ENCODE measurements at regions not wholly inside any gene's neighbourhood (a gene's known extent, or its start where the extent isn't known, plus 50 kb on each side); places are given as distances from the start of the nearest gene placed in this dataset.

DNA sequence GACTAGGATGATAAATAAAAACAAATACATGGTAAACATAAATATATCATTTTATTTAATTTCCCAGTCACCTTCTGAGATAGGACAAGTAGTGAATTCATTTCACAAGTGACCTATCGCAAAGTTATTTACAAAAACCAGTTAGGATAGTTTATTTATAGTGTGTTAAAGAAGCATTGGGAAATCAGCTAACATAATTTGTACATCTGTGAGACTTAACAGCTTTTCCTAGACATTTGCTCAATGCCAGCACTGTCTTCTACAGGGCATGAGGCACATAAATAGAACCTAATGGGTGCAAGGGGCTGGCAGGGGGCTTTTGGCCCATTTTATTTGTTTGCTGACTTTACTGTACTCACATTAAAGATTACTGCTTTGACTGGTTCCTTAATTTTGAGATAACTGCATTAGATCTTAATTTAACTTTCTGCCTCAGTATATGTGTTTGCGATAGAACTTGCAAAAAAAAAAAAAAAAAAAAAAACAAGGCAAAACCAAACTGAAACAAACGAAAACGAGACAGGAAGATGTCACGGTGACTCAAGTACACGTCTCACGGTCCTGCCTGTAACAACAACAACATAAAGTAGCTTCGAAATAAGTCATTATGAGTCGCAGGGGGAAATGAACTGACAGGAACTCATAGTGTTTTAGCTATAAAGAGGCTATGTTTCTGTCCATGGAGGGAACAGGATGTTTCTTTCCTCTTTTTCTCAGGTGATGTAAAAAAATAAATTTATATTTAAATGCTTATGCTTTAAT lies 133.7 kb upstream of the GMDS start:
- H3K9me3 ChIP-seq (ENCODE audit: control insufficient read depth, low read length): no peaks in the 10 kb centered on the region
- no peaks in the 10 kb centered on the region for H3K36me3 ChIP-seq (ENCODE audit: control insufficient read depth, insufficient read depth, low read length)
- WGBS, 2 experiments (ENCODE audit: insufficient coverage in 2 of 2): 90% methylated on average over 2 of the region's 9 CpGs; no CpG with 5 or more reads in 1 of the 2 experiments
- H3K4me1 ChIP-seq (ENCODE audit: control insufficient read depth, insufficient read depth, low read length, poor library complexity, severe bottlenecking): peaks cover 10% of the 10 kb centered on the region
- H3K4me3 ChIP-seq (ENCODE audit: extremely low read depth, insufficient read depth, low read length, poor library complexity, severe bottlenecking): no peak overlapping the region
- H3K27ac ChIP-seq (ENCODE audit: low read depth, low read length, severe bottlenecking): no peak overlapping the region

DNA sequence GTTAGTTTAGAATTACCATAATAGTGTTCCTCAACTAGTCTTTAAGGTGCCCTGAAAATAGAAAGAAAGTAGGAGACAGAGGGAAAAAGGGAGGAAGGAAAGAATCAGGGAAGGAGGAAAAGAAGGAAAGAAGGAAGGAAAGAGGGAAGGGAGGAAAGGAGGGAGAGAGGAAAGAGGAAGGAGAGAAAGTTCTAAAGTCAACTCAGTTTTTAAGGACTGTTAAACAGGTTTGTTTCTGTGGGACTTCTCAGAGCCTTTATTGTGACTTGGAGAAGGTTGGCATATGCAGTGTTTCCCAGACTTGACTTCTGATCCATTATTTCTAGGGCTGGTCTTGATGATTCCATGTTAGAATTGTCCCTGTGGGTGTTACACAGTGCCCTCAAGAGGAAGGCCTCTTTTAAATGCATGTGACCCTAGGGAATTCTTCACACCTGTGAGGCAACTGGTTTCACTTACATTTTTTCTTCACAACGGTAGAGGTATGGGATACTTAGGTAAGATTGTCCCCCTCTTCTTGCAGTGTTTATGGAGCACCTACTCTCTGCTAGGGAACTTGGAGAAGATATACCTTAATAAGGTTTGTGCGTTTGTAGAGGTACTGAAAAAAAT lies 132.7 kb upstream of the GMDS start:
- WGBS, 2 experiments (ENCODE audit: insufficient coverage in 2 of 2): no CpG with 5 or more reads among the region's 2 CpGs
- Histone ChIP-seq H3K4me3 (ENCODE audit: extremely low read depth, insufficient read depth, low read length, poor library complexity, severe bottlenecking) (no peak overlapping the region), H3K4me1 (ENCODE audit: control insufficient read depth, insufficient read depth, low read length, poor library complexity, severe bottlenecking) (peaks cover 10% of the 10 kb centered on the region), H3K9me3 (ENCODE audit: control insufficient read depth, low read length) (no peaks in the 10 kb centered on the region), H3K36me3 (ENCODE audit: control insufficient read depth, insufficient read depth, low read length) (no peaks in the 10 kb centered on the region), H3K27ac (ENCODE audit: low read depth, low read length, severe bottlenecking) (no peak overlapping the region)

DNA sequence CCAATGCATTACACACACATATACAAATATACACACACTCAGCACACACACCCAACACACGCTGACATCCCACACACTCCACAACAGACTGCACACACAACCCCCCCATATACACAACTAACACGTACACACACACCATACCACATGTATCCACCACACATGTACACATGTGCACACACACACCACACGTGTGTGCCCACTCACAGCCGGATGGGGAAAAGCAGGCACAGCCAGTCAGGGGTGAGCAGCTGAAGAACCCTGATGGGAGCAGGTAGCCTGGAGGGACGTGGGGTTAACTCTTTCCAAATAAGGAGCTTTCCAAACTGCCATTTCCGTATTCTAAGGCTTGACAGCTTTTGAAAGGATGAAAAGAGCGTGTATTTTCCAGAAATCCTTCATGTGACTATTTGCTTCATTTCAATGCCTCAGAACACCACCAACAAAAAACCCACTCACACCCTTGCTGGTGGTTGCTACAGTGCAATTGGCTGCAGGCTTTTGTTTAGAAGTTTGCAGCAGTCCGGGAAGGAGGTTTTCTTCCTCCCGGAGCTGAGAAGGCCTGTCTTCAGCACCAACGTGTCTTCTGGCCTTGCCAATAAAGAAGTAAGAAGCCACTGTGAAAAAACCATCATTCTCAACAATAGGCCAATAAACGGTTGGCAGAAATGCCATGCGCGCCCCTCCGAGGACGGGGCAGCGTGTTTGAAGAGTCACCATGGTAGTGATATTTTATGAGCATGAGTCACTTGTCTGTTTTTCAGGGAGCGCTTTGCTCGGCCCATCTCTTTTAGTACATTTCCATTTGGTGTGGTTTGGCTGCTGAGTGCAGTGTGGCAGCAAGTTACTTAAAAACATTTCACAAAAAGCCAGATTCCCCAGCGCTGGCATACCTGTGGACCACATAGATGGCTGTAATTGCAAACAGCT lies 131.3 kb upstream of the GMDS start:
- Histone ChIP-seq H3K4me1 (ENCODE audit: control insufficient read depth, insufficient read depth, low read length, poor library complexity, severe bottlenecking) (peaks cover 10% of the 10 kb centered on the region), H3K9me3 (ENCODE audit: control insufficient read depth, low read length) (no peaks in the 10 kb centered on the region), H3K4me3 (ENCODE audit: extremely low read depth, insufficient read depth, low read length, poor library complexity, severe bottlenecking) (no peak overlapping the region), H3K36me3 (ENCODE audit: control insufficient read depth, insufficient read depth, low read length) (no peaks in the 10 kb centered on the region), H3K27ac (ENCODE audit: low read depth, low read length, severe bottlenecking) (no peak overlapping the region)
- 84 to 88% methylated on average over 6 to 12 of the region's 19 CpGs for WGBS, 2 experiments (ENCODE audit: insufficient coverage in 2 of 2)

DNA sequence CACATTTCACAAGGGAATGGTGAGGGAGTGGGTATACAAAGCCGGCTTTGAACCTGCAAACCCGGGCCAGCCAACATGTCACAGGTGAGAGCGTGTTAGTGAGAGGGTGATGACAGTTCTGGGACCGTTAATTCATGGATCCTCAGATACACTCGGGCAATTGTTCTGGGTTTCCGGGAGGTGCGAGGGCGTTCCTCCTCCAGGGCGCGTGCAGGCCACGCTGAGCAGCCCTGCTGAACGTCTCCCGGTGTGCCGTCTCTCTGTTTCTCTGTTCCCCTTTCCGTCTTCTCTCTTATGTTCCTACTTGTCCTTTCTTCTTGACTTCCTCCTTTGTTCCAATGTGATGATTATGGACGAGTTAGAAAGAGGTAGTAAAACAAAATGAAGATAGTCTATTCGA lies 130.0 kb upstream of the GMDS start:
- no peak overlapping the region for H3K27ac ChIP-seq (ENCODE audit: low read depth, low read length, severe bottlenecking)
- 91 to 93% methylated on average over 14 to 15 of the region's 17 CpGs for WGBS, 2 experiments (ENCODE audit: insufficient coverage in 2 of 2)

DNA sequence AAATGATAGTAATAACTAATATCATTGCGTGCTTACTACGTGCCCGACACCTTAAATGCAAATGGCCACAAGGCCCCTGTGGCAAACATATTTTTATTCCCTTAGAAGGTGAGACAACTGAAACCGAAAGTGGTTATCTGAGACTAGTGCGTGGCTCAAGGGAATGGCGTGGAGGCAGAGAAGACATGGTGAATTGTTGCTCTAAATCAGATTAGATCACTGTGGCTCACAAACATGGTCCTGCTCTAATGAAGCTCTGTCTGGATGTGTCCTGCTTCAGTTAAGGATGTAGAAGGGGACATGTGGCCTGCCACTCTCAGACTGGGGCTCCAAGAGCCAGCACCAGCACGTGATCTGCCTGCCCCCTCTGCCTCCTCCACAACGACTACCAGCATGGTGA lies 124.2 kb upstream of the GMDS start:
- Histone ChIP-seq H3K4me1 (ENCODE audit: control insufficient read depth, insufficient read depth, low read length, poor library complexity, severe bottlenecking) (no peaks in the 10 kb centered on the region), H3K27ac (ENCODE audit: low read depth, low read length, severe bottlenecking) (no peak overlapping the region), H3K4me3 (ENCODE audit: extremely low read depth, insufficient read depth, low read length, poor library complexity, severe bottlenecking) (no peak overlapping the region), H3K9me3 (ENCODE audit: control insufficient read depth, low read length) (no peaks in the 10 kb centered on the region), H3K36me3 (ENCODE audit: control insufficient read depth, insufficient read depth, low read length) (no peaks in the 10 kb centered on the region)
- WGBS, 2 experiments (ENCODE audit: insufficient coverage in 2 of 2): 88 to 96% methylated on average over 3 to 4 of the region's 8 CpGs

More for the DNA sequence above, 130.0 kb upstream of the GMDS start:
- H3K36me3 ChIP-seq (ENCODE audit: control insufficient read depth, insufficient read depth, low read length): no peaks in the 10 kb centered on the region
- H3K4me3 ChIP-seq (ENCODE audit: extremely low read depth, insufficient read depth, low read length, poor library complexity, severe bottlenecking): no peak overlapping the region
- H3K4me1 ChIP-seq (ENCODE audit: control insufficient read depth, insufficient read depth, low read length, poor library complexity, severe bottlenecking): peaks cover 10% of the 10 kb centered on the region
- no peaks in the 10 kb centered on the region for H3K9me3 ChIP-seq (ENCODE audit: control insufficient read depth, low read length)

DNA sequence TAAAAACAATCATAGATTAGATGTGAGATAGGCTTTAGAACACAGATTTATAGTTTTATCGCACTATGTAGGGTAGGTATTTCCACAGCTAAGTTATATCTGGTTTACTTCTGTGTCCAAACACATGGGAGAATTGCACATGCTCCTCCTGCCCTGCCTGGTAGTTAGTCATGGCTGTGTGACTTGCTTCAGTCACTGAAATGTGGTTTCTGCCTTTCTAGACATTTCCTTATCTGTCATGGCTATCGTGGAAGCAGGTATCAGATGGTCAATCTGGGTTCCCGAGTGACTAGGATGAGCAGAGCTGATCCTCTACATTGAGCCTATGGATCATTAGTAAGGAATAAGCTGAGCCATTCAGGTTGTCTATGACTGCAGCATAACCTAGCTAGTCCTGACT lies 117.8 kb upstream of the GMDS start:
- H3K4me1 ChIP-seq (ENCODE audit: control insufficient read depth, insufficient read depth, low read length, poor library complexity, severe bottlenecking): no peaks in the 10 kb centered on the region
- no peak overlapping the region for H3K27ac ChIP-seq (ENCODE audit: low read depth, low read length, severe bottlenecking)
- H3K4me3 ChIP-seq (ENCODE audit: extremely low read depth, insufficient read depth, low read length, poor library complexity, severe bottlenecking): no peak overlapping the region
- H3K9me3 ChIP-seq (ENCODE audit: control insufficient read depth, low read length): no peaks in the 10 kb centered on the region
- WGBS, 2 experiments (ENCODE audit: insufficient coverage in 2 of 2): 60 to 80% methylated on average over 1 to 2 of the region's 3 CpGs
- H3K36me3 ChIP-seq (ENCODE audit: control insufficient read depth, insufficient read depth, low read length): no peaks in the 10 kb centered on the region

DNA sequence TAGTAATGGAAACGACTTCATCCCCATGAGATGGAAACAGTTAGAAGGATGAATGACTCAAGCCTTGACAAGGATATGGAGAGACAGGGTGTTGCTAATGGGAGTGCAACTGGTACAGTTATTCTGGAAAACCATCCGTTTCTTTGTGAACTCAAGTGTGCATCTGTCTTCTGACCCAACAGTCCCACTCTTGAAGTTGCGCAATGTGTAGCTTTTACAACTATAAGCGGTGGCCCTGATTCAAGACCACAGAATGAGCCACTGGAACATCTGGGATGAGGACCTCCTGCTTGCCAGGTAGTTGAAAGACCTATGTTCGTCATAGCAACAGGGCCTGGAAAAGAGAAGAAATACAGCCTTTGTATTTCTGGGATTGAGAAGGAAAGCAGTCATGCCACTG lies 115.8 kb upstream of the GMDS start:
- WGBS, 2 experiments (ENCODE audit: insufficient coverage in 2 of 2): 86 to 98% methylated on average over 4 to 5 of the region's 5 CpGs
- Histone ChIP-seq H3K4me1 (ENCODE audit: control insufficient read depth, insufficient read depth, low read length, poor library complexity, severe bottlenecking) (no peaks in the 10 kb centered on the region), H3K4me3 (ENCODE audit: extremely low read depth, insufficient read depth, low read length, poor library complexity, severe bottlenecking) (no peak overlapping the region), H3K27ac (ENCODE audit: low read depth, low read length, severe bottlenecking) (no peak overlapping the region), H3K36me3 (ENCODE audit: control insufficient read depth, insufficient read depth, low read length) (no peaks in the 10 kb centered on the region), H3K9me3 (ENCODE audit: control insufficient read depth, low read length) (no peaks in the 10 kb centered on the region)

DNA sequence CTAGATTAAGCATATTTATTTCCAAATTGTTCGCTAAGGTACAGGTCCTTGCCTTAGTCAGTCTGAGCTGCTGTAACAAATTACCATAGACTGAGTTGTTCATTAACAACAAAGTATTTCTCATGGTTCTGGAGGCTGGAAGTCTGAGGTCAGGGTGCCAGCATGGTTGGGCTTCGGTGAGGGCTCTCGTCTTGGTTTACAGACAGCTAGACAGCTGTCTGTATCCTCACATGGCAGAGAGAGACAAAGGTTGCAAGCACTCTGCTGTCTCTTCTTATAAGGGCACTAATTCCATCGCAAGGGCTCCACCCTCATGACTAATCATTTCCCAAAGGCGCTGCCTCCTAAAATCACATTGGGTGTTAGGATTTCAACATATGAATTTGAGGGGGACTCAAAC lies 115.3 kb upstream of the GMDS start:
- WGBS, 2 experiments (ENCODE audit: insufficient coverage in 2 of 2): 100% methylated on average over 2 to 3 of the region's 5 CpGs
- Histone ChIP-seq H3K4me3 (ENCODE audit: extremely low read depth, insufficient read depth, low read length, poor library complexity, severe bottlenecking) (no peak overlapping the region), H3K4me1 (ENCODE audit: control insufficient read depth, insufficient read depth, low read length, poor library complexity, severe bottlenecking) (no peaks in the 10 kb centered on the region), H3K36me3 (ENCODE audit: control insufficient read depth, insufficient read depth, low read length) (no peaks in the 10 kb centered on the region), H3K27ac (ENCODE audit: low read depth, low read length, severe bottlenecking) (no peak overlapping the region), H3K9me3 (ENCODE audit: control insufficient read depth, low read length) (no peaks in the 10 kb centered on the region)

DNA sequence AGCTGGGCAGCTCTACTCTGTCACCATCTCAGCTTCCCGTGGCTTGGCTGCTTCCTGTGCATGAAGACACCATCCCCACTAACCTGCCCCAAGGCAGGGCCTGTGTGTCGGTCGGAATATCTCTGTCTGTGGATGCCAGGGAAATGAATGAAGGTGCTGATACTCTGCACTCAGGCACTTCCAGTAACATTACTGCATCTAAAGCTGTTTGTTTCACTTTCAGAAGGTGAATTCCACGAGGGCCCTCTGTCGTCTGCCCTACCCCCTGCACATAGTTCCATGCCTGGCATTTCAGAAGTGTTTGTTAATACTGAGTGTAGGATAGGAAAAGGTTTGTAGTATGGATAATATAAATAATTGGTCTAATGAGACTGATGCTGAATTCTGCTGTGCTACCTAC lies 114.7 kb upstream of the GMDS start:
- WGBS, 2 experiments (ENCODE audit: insufficient coverage in 2 of 2): 100% methylated on average over 2 of the region's 5 CpGs; no CpG with 5 or more reads in 1 of the 2 experiments
- no peaks in the 10 kb centered on the region for H3K4me1 ChIP-seq (ENCODE audit: control insufficient read depth, insufficient read depth, low read length, poor library complexity, severe bottlenecking)

DNA sequence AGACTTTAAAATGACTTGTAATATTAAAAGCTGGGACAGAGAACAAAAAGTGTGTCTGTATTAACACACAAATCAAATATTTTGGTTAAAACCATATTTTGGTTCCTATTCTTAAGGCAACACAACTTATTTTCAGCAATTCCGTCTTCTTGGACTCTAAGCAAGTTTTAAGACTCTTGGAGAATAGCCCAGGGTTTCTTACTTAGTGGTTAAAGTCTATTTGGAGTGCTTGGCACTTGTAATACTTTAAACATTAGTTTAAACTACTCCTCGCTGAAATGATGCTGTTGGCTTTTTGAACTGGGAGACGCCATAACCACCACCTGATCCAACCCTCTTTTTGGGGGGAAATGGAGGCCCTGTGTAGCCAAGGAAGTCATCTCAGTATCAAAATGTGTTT lies 109.7 kb upstream of the GMDS start:
- no peak overlapping the region for H3K4me3 ChIP-seq (ENCODE audit: extremely low read depth, insufficient read depth, low read length, poor library complexity, severe bottlenecking)
- no peaks in the 10 kb centered on the region for H3K9me3 ChIP-seq (ENCODE audit: control insufficient read depth, low read length)
- no peaks in the 10 kb centered on the region for H3K36me3 ChIP-seq (ENCODE audit: control insufficient read depth, insufficient read depth, low read length)
- H3K27ac ChIP-seq (ENCODE audit: low read depth, low read length, severe bottlenecking): no peak overlapping the region
- WGBS, 2 experiments (ENCODE audit: insufficient coverage in 2 of 2): 60 to 100% methylated on average over 1 of the region's 3 CpGs
- no peaks in the 10 kb centered on the region for H3K4me1 ChIP-seq (ENCODE audit: control insufficient read depth, insufficient read depth, low read length, poor library complexity, severe bottlenecking)

More for the DNA sequence above, 114.7 kb upstream of the GMDS start:
- H3K9me3 ChIP-seq (ENCODE audit: control insufficient read depth, low read length): no peaks in the 10 kb centered on the region
- H3K27ac ChIP-seq (ENCODE audit: low read depth, low read length, severe bottlenecking): no peak overlapping the region
- H3K4me3 ChIP-seq (ENCODE audit: extremely low read depth, insufficient read depth, low read length, poor library complexity, severe bottlenecking): no peak overlapping the region
- no peaks in the 10 kb centered on the region for H3K36me3 ChIP-seq (ENCODE audit: control insufficient read depth, insufficient read depth, low read length)
